ENCODE measurements at regions not wholly inside any gene's neighbourhood (a gene's known extent, or its start where the extent isn't known, plus 50 kb on each side); places are given as distances from the start of the nearest gene placed in this dataset.

DNA sequence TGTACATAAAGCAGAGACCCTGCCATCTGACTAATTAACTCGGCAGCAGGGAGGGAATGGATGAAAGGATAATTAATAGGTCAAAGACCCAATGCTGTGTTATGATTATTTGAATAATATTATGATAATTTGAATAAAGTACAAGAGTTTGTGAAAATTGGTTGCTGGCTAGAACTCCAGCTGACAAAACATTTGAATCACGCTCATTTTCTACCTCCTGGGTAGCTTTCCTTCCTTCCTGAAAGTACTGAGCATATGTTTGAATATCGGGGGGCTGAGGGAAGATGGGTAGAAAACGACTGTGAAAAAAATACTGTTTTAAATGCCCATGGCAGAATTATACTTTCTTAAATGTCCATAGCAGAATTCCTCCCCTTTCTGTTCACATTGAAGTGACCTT lies 243.6 kb upstream of the RBMS1 start:
- TF ChIP-seq POLR2A (IDR thresholded peaks at IDR 0.05; ENCODE audit: low read length) (no peak), SMC3 (IDR thresholded peaks at IDR 0.05) (no peak), CBX2 (IDR thresholded peaks at IDR 0.05; ENCODE audit: borderline replicate concordance, low read depth) (no peak), JUNB (IDR thresholded peaks at IDR 0.05) (no peak), MAX (IDR thresholded peaks at IDR 0.05) (no peak), CEBPB (IDR thresholded peaks at IDR 0.05) (no peak), NR3C1 (IDR thresholded peaks at IDR 0.05) (no peak)
- TF ChIP-seq, protein P1, sequence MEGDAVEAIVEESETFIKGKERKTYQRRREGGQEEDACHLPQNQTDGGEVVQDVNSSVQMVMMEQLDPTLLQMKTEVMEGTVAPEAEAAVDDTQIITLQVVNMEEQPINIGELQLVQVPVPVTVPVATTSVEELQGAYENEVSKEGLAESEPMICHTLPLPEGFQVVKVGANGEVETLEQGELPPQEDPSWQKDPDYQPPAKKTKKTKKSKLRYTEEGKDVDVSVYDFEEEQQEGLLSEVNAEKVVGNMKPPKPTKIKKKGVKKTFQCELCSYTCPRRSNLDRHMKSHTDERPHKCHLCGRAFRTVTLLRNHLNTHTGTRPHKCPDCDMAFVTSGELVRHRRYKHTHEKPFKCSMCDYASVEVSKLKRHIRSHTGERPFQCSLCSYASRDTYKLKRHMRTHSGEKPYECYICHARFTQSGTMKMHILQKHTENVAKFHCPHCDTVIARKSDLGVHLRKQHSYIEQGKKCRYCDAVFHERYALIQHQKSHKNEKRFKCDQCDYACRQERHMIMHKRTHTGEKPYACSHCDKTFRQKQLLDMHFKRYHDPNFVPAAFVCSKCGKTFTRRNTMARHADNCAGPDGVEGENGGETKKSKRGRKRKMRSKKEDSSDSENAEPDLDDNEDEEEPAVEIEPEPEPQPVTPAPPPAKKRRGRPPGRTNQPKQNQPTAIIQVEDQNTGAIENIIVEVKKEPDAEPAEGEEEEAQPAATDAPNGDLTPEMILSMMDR (IDR thresholded peaks at IDR 0.05) = no peak
- TF ChIP-seq, protein P2, sequence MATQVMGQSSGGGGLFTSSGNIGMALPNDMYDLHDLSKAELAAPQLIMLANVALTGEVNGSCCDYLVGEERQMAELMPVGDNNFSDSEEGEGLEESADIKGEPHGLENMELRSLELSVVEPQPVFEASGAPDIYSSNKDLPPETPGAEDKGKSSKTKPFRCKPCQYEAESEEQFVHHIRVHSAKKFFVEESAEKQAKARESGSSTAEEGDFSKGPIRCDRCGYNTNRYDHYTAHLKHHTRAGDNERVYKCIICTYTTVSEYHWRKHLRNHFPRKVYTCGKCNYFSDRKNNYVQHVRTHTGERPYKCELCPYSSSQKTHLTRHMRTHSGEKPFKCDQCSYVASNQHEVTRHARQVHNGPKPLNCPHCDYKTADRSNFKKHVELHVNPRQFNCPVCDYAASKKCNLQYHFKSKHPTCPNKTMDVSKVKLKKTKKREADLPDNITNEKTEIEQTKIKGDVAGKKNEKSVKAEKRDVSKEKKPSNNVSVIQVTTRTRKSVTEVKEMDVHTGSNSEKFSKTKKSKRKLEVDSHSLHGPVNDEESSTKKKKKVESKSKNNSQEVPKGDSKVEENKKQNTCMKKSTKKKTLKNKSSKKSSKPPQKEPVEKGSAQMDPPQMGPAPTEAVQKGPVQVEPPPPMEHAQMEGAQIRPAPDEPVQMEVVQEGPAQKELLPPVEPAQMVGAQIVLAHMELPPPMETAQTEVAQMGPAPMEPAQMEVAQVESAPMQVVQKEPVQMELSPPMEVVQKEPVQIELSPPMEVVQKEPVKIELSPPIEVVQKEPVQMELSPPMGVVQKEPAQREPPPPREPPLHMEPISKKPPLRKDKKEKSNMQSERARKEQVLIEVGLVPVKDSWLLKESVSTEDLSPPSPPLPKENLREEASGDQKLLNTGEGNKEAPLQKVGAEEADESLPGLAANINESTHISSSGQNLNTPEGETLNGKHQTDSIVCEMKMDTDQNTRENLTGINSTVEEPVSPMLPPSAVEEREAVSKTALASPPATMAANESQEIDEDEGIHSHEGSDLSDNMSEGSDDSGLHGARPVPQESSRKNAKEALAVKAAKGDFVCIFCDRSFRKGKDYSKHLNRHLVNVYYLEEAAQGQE (IDR thresholded peaks at IDR 0.05) = no peak
